ENCODE measurements at regions not wholly inside any gene's neighbourhood (a gene's known extent, or its start where the extent isn't known, plus 50 kb on each side); places are given as distances from the start of the nearest gene placed in this dataset.

- H3K4me3 ChIP-seq (replicated peaks in 1 of 2; ENCODE audit: low read depth in 2 of 2, low read length in 2 of 2): no peak overlapping the region
- TF ChIP-seq CTCF (IDR thresholded peaks at IDR 0.05; ENCODE audit: low read depth, low read length): no peak
- DNase-seq (ENCODE audit: low read depth in 2 of 2): no peak
These were observed 52.3 kb upstream of the KLHL25 start for GRCh38 chr15:85847031-85847430.

GRCh38 chr15:85849946-85850345, 55.2 kb upstream of the KLHL25 start:
- TF ChIP-seq CTCF (IDR thresholded peaks at IDR 0.05; ENCODE audit: low read depth, low read length): no peak
- H3K4me3 ChIP-seq (replicated peaks in 1 of 2; ENCODE audit: low read depth in 2 of 2, low read length in 2 of 2): no peak overlapping the region
- no peak for DNase-seq (ENCODE audit: low read depth in 2 of 2)

- no peak for TF ChIP-seq CTCF (IDR thresholded peaks at IDR 0.05; ENCODE audit: low read depth, low read length)
- H3K4me3 ChIP-seq (replicated peaks in 1 of 2; ENCODE audit: low read depth in 2 of 2, low read length in 2 of 2): no peak overlapping the region
- no peak for DNase-seq (ENCODE audit: low read depth in 2 of 2)
These were observed 58.2 kb upstream of the KLHL25 start for GRCh38 chr15:85852969-85853368.

GRCh38 chr15:85854345-85855097, 59.8 kb upstream of the KLHL25 start:
- TF ChIP-seq CTCF (IDR thresholded peaks at IDR 0.05; ENCODE audit: low read depth, low read length): peak; percentile 80
- peak; percentile 77 to 81 for DNase-seq (ENCODE audit: low read depth in 2 of 2)
- no peak overlapping the region for H3K4me3 ChIP-seq (replicated peaks in 1 of 2; ENCODE audit: low read depth in 2 of 2, low read length in 2 of 2)

- peak; percentile 83 for TF ChIP-seq CTCF (IDR thresholded peaks at IDR 0.05; ENCODE audit: low read depth, low read length)
- H3K4me3 ChIP-seq (replicated peaks in 1 of 2; ENCODE audit: low read depth in 2 of 2, low read length in 2 of 2): no peak overlapping the region
- peak; percentile 71 to 72 for DNase-seq (ENCODE audit: low read depth in 2 of 2)
These were observed 64.1 kb upstream of the KLHL25 start for GRCh38 chr15:85858586-85859375.

- no peak for TF ChIP-seq CTCF (IDR thresholded peaks at IDR 0.05; ENCODE audit: low read depth, low read length)
- no peak overlapping the region for H3K4me3 ChIP-seq (replicated peaks in 1 of 2; ENCODE audit: low read depth in 2 of 2, low read length in 2 of 2)
- no peak for DNase-seq (ENCODE audit: low read depth in 2 of 2)
These were observed 64.9 kb upstream of the KLHL25 start for GRCh38 chr15:85859671-85860070.
